NCI-H2196 (cell line): ENCODE measurements at regions not wholly inside any gene's neighbourhood (a gene's known extent, or its start where the extent isn't known, plus 50 kb on each side); places are given as distances from the start of the nearest gene placed in this dataset.

Source experiments
- DNase-seq: peaks from one replicate; lab custom pipeline; 2025; ENCODE audit not compliant: unreplicated experiment; lab: John Stamatoyannopoulos, UW

DNA sequence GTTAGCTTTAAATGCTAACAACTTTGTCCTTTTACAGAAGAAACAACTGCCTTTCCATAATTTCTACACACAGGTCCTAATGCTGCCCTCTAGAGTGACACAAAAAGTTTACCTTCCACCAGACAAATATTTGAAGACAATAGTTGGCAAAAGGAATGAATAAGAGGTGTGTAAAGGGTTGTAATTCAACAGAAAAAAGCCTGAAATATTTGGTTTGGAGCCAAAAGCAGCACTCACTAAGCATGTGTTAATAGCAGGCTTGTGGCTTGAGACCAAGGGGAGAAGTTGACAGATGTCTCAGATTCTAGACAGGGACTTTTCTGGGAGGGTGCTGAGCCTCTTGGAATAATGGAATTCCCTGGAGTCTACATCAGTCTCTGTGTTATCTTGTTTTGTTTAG lies 156.2 kb upstream of the GALNT17 start:
- DNase-seq = no peak

DNA sequence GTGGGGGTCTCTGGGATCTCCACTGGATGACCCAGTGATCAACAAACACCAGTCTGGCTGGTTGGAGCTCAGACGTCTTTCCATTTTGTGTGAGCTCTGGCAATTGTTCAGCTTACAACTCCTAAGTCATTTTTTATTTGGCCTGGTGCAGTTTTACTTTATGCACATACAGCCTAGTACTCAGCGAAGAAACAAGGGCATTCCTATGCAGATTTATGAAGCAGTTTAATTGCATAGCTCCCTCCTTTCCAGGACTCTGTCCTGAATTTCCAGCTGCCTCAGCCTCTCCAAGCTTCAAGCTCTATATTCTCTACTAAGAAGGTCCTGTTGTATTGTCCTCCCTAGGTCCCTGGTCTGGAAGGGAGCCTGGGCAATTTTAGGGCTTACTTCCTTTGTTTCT lies 145.6 kb upstream of the GALNT17 start:
- DNase-seq = no peak

DNA sequence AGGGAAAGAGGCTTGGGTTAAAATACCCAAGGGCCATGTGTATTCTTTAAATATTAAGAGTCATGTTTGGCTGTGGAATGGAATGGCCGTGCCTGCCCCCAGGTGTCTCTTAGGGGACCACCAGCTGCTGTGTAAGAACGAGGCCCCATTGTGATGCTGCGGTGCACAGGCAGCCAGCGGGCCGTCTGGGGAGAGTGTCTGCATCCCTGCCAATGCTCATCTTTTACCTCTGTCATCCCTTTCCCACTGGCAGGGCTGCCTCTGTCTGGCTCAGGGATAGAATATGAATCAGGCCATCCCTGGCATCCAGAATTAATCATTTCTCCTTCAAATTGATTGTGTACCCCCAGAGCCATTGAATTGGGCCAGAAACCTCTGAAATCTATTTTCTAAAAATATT lies 137.8 kb upstream of the GALNT17 start:
- no peak for DNase-seq

DNA sequence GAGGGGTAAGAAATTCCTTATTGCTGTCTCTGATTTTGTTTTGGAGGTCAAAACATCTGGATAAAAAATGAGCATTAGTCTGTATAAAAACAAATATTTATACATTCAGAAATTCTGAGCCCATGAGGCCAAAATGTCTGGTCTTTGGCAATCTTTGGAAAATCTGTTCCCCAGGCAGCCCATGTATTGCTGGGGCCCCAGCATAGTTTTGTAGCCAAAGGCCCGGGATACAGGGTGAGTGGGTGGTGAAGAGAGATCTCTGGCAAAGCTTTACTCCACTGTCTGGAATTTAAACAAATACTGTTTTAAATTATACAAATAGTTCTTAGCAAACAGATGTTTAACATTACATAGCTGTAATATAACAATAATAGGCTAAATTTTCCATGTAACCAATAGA lies 134.7 kb upstream of the GALNT17 start:
- DNase-seq = no peak

DNA sequence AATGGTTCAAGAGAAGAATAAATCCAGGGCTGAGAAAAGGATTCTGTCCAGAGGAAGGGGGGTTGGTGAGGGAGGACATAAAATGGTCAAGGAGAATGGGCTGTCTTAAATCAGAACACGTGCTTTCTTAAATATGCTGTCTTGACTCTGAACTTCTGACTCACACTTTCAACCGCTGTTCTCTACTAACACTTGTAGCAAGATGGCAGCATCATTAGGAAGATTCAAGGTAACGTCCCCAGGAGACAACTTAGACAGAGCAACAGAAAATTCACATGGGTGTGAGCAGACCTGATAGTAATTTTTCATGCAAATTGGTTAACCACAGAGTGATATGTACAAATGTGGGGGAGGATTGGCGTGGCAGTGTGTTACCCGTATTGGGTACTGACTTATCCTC lies 126.8 kb upstream of the GALNT17 start:
- DNase-seq = no peak

DNA sequence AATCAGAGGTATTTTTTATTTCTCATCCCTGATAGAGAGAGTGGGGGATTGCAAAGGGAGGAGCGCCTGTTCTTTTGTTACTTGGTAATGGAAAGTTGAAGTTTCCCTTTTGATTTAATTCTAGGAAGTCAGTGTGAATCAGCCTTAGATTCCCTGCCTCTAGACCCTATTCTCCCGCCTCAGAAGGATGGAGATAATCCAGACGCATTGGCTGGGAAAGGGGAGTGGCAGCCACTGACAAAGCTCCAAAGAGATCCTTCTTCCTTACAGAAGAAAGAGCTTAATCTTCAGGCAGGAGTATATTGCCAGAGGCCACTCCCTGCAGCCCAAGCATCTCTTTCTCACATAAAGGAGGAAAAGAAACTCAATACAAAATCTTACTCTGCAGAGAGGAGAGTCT lies 122.3 kb upstream of the GALNT17 start:
- DNase-seq = no peak

DNA sequence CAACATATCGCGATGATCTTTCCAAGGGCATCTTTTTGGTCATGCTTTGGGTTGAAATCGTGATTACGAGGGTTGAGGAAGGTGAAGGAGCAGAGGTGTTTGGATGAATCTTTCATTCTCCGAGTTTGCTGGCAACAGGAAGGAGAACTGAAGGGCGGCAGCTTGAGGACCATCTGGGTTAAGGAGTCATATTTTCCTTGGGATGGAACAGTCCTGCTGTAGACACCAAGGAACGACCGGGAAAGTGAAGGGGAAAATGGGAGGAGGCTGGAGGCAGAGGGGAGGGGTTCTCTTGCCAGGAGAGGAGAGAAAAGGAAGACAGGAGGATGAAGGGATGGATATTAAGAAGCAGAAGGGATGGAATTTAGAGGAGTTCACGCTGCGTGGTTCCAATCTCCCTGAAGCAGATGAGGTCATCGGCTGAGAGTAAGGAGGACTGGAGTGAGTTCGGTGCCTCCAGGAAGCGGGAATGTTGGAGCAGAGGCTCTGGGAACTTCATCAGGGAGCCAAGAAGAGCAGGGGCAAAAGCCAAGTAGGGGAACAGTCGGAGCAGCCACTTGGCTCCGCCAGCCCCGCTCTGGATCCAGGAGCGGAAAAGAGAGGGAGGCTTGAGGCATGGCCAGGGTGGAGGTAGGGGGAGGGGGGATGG lies 116.6 kb upstream of the GALNT17 start:
- DNase-seq = no peak

DNA sequence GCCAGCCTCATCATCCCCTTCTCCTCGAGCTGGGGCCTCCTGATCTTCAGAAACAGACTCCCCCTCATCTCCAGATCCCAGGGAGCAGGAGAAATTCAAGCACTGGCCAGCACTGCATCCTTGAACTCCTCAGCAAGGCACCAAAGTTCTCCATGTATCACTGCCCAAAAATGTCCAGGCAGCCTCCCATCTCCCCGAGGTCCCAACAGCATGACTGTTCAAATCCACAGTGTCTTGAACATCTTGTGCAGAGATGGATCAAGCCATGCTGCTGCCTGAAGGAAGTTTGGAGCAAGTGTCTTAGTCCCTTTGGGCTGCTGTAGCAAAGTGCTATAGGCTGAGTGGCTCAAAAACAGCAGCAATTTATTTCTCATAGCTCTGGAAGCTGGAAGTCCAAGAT lies 115.5 kb upstream of the GALNT17 start:
- no peak for DNase-seq

DNA sequence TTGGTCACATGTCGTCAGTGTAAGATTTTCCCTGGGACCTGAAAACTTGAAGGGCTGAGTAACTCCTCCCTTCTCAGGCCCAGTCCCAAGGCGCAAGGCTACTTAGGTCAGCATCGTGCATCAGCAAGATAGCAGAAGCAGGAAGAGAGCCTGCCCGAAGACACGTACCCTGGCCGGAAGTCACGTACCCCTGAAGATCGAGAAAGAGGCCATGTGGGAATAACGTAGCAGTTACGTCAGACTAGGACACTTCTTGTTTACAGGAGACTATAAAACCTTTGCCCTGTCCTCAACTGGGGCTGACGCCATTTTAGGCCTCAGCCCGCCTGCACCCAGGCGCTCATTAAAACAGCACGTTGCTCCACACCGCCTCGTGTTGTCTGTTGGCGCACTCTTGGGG lies 114.3 kb upstream of the GALNT17 start:
- no peak for DNase-seq

DNA sequence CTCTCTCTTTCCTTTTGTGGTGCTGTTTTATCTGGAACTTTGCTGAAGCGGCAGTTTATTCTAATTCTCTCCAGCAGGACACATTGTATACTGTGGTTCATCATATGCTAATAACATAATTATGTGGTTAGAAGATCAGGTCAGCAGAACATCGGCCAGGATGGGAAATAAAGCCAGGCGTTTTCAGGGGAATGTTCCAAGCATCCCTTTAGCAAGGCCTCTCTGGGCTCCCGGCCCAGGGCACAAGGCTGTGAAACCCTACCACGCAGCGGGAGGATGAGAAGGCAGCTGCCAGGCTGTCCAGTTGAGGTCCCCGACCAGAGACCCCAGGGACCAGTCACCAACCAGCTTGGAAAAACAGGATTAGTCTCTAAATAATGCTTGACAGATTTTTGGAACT lies 112.2 kb upstream of the GALNT17 start:
- DNase-seq = no peak

DNA sequence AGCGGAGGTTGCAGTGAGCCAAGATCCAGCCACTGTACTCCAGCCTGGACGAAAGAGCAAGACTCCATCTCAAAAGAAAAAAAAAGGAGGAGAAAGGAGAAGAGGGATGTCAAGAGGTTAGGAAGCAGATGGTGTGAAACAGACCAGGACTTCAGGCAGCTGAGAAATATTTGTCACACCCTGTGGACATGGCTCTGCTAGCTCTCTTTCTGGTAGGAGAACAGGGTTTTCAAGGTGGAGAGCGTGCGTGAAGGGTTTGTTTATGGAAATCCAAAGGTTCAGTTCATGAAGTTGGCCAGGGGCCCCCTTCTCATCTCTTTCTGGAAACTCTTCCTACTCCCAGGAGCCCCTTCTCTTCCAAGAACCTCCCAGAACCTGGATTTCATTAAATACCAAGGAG lies 110.8 kb upstream of the GALNT17 start:
- no peak for DNase-seq

DNA sequence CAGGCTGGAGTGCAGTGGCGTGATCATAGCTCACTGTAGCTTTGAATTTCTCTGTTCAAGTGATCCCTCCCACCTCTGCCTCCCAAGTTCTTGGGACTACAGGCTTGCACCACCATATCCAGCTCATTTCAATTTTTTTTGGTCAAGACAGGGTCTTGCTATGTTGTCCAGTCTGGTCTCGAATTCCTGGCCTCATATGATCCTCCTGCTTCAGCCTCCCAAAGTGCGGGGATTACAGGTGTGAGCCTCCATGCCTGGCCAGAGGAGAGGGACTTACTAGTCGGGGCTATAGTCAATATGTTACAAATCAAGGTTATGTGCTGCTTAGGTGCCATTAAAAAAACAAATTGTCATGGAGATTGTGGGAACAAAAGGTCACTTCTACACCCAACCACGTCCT lies 105.3 kb upstream of the GALNT17 start:
- no peak for DNase-seq

DNA sequence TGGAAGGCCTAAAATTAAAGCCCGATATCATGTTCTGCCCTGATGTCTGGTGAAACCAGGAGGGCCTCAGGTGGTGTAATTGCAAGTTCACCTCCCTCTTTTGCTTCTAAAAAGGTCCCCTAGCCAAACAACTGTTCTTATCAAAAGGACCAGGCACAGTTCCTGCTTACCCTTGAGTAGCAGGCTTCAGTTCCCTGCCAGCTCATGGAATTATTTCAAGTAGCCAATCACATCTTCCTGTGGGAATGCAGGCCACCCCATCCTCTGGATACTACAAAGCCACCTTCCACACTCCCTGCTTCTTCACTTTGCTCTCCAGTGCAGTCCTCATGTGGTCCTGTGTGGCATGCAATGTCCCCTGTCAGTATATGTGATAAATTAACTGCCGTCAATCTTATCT lies 97.7 kb upstream of the GALNT17 start:
- DNase-seq = no peak

DNA sequence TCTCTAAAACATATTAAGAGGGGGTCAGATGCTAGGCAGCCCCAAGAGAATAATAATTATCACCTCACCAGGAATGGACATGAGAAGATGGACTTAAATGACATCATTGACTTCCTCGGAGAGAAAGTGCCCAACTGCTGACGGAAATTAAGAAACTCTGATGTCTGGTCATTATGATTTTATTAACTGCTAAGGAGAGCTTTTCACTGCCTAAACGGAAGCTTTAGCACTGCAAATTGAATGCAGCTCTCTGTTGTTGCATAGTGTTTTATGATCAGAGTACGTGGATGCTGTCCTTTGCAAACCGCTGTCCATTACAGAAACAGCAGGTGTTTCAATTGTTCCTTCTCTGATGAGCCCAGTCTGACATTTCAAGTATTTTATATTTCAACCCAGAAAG lies 89.4 kb upstream of the GALNT17 start:
- DNase-seq = no peak

DNA sequence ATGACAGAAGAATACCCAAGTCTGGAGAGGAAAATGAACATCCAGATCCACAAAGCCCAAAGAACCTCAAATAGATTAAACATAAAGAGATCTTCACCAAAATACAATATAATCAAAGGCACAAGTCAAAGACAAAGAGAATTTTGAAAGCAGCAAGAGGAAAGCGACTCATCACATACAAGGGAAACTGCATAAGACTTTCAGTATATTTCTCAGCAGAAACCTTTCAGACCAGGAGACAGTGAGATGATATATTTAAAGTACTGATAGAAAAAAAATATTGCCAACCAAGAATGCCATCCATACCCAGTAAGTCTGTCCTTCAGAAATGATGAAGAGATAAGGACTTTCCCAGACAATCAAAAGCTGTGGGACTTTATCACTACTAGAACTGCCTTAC lies 81.5 kb upstream of the GALNT17 start:
- DNase-seq = no peak

DNA sequence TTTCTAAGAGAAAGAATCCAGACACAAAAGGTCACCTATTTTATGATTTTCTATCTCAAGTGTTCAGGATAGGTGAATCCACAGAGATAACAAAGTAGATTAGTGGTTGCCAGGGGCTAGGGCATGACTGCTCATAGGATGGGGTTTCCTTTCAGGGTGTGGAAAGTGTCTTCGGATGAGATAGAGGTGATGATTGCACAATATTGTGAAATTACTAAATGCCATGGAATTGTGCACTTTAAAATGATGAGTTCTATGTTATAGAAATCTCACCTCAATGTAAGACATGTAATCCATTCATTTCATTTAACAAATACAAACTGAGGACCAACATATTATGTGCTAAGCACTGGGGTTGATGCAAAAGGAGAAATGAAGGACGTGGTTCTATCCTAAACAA lies 76.4 kb upstream of the GALNT17 start:
- no peak for DNase-seq

DNA sequence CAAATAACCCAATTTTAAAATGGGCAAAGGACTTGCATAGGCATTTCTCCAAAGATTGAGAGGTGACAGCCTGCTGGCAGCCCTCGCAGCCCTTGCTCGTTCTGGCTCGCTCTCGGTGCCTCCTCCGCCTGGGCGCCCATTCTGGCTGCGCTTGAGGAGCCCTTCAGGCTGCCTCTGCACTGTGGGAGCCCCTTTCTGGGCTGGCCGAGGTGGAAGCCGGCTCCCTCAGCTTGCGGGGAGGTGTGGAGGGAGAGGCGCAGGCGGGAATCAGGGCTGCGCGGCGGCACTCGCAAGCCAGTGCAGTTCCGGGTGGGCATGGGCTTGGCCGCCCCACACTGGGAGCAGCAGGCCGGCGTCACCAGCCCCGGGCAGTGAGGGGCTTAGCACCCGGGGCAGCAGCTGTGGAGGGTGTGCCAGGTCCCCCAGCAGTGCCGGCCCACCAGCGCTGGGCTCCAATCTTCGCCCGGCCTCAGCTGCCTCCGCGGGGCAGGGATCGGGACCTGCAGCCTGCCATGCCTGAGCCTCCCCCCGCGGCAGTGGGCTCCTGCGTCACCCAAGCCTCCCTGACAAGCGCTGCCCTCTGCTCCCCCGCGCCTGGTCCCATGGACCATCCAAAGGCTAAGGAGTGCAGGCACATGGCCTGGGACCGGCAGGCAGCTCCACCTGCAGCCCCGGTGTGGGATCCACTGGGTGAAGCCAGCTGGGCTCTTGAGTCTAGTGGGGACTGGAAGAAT lies 54.0 kb upstream of the GALNT17 start:
- DNase-seq = no peak
